NCI-H2029 treated with DMSO at 0.1 percent for 48 hours (cell line): ENCODE measurements at regions not wholly inside any gene's neighbourhood (a gene's known extent, or its start where the extent isn't known, plus 50 kb on each side); places are given as distances from the start of the nearest gene placed in this dataset.

Experiments
- DNase-seq: peaks from one replicate; lab custom pipeline; 2025; lab: John Stamatoyannopoulos, UW

DNA sequence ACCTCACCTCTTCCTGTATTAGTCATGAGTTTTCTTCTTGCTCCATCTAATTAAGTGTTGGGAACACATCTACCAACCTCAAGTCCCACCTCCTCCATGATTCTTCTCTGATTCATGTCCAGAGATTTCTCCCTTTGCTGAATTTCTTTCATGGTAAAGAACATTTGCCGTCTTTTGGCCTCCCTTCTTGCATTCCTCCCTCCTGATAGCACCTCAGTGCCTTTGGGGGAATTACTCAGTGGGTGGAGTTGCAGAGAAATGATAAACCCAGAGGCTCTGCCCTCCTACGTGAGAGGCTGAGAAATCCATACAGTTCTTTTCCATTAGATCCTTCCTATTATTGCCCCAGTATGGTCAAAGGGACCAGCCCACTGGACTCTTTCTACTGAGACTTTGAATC lies 651.9 kb downstream of the SLC4A3 start:
- no peak for DNase-seq

DNA sequence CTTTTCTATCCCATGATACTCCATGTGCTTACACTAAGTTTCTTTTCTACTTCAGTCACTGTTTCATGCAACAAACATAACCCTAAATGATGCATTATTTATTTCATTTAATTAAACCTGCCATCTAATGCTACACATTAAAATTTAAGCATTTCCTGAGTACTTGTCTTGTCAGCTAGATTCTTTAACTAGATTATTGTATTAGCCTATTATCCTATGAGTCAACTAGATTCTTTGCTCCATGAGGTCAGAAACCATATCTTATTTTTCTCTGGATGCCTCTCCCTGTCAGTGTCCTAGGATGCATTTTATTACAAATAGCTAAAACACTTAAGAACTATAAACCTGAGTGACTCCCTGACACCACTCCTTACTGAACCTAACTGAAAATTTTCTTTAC lies 652.4 kb downstream of the SLC4A3 start:
- no peak for DNase-seq

DNA sequence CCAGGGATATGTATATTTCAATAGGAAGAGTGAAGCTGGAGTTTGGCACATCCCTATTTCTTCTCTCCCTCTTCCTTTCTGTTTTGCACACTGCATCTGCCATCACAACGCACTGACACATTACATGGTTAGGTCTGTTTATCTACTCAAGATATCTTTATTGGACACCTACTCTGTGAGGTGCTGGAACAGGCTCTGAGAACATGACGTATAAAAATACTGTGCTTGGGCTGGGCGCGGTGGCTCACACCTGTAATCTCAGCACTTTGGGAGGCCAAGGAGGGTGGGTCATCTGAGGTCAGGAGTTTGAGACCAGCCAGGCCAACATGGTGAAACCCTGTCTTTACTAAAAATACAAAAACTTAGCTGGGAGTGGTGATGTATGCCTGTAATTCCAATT lies 653.3 kb downstream of the SLC4A3 start:
- no peak for DNase-seq

DNA sequence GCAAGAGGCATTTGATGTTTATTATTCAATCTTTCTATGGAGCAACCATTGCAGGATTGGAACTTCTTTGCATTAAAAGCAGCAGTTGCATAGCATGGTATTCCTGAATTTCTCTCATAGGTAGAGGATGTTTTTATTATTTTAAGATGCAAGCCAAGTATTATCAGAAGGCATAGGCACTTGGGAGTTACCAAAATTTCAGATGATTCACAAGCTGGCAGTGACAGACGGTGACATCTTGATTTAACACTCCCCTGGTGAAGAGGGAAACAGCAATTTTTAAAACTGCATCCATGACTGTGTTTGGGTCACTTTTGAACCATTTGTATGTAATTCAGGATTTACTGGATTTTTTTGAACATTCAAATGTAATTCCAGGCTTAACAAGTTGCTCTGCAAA lies 654.3 kb downstream of the SLC4A3 start:
- no peak for DNase-seq

DNA sequence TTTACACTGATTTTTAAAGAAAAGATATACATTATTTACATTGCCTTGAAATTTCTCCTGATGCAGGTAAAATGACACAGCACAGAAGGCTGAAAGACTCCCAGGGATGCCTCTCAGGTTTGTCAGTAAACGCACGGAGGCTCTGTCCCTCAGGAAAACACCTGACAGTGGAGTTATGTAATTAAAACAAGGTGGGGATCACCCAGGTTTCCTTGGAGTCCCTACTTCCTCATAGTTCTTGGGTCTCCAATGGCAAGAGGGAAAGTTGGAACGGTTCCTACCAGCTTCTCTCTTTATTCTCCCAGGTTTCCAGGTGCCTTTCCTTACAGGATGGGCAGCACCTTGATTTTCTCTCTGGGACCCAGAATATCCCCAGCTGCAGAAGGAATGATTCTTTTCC lies 654.8 kb downstream of the SLC4A3 start:
- no peak for DNase-seq

DNA sequence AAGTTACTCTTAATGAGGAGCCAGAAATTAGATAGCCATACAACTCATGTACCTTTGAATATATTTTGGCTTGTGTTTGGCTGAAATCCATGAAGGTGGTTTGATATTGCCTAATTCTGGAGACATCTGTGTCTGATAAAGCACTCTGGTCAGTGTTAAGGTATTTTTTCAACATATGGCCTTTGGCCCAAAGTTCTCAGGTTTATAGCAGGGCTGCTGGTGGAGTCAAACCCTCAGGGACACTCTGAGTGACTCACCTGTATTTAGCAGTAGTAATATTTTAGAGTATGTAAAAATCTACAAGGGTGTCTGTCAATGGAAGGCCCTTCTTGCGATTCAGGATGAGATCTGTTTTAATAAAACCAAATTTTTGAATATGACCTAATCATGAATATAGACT lies 666.5 kb downstream of the SLC4A3 start:
- DNase-seq: no peak

DNA sequence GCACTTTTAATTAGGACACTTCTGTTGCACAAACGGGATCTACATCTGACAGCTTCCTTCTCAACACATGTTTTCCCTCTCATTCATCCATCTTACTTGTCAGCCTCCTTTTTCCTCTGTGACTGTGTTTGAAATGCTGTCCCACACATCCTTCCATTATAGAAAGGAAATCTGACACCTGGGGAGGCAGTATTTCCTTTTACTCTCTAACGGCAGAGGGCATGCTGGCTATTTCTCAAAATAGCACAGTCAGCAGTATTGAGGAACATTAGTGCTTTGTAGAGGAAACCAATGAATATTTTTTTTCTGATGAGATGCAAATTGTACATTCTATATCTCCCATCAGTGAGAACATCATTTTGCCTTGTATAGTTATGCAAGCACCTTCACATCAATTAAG lies 668.7 kb downstream of the SLC4A3 start:
- DNase-seq: no peak

DNA sequence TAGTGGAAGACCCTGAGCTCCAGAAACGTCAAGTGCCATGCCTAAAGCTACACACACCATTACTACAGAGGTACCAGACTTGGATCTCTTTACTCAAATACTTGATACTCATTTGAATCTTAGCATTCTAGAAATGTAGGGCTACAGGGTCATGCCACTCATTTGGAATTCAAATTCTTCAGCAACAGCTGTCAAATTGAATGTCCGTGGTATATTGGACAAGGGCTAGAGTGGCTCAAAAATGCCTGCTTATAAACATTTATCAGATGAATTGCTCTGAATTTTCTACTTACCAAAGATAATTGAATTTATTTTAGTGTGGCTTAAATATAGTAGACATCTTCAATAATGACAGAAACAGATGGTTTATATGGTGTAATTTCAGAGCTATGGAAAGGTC lies 669.7 kb downstream of the SLC4A3 start:
- no peak for DNase-seq

DNA sequence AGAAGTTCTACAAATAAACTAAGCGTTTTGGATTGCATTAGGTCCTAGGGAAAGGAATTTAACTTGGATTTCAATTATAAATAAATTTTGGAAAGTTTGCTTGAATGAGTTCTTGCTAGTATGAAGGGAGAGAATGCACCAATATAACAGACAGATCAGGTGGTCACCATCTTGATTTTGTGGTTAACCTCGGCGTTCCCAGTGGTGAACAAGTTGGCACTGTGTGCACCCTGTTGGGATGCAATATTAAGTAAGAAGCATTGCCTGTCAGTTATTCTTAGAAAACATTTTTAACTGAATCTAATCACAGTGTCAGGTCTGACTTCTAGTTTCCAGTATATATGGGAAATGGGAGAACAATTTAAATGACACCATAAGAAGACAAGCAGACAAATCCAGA lies 673.4 kb downstream of the SLC4A3 start:
- no peak for DNase-seq

DNA sequence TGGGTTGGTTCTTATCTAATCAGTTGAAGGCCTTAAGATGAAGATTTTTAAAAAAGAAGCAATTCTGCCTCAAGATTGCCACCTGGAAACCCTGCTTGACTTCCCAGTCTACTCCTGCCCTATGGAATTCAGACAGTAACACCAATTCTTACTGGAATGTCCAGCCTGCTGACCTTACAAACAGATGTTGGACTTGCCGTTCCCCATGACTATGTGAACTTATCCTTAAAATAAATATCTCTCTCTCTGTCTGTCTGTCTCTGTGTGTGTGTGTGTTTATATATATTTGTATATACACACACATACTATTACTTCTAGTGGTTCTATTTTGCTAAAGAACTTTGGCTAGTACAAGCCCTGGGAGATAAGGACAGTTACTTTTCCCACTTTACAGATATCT lies 675.3 kb downstream of the SLC4A3 start:
- DNase-seq: no peak

DNA sequence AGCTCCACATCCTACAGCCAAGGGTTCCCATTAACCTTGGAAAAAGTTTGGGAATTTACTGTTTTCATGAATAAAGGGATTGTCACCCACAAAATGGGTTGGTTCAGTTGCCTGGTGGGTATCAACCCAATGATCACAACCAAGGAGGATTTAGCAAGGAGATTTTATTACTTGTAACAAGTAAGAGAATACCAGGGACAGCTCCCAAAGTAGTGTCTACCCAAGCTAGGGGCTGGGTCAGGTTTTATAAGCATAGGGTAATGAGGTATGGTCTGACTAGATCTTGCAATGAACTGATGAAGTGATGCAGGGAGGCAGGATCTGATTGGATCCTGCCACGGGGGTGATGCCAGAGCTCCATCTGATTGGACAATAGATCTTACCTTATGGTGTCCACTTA lies 681.8 kb downstream of the SLC4A3 start:
- DNase-seq: no peak

DNA sequence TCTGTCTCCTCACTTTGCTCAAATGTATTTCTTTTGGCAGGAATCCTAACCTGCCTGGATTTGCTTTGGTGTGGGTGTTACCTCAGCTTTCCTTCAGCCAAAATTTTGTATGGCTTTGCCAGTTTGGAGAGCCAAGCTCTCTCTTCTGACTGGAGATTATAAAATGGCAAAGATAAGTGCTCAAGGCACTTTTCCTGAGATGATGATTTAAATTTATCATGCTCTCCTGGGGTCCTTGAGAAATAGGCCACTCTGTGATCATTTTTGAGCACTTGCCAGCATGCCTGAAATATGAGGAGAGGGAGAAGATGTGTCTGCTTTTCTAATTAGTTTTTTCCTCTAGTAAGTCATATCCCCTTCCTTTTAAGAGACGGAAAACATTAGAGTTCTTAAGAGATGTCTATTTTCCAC lies 683.0 kb downstream of the SLC4A3 start:
- no peak for DNase-seq

DNA sequence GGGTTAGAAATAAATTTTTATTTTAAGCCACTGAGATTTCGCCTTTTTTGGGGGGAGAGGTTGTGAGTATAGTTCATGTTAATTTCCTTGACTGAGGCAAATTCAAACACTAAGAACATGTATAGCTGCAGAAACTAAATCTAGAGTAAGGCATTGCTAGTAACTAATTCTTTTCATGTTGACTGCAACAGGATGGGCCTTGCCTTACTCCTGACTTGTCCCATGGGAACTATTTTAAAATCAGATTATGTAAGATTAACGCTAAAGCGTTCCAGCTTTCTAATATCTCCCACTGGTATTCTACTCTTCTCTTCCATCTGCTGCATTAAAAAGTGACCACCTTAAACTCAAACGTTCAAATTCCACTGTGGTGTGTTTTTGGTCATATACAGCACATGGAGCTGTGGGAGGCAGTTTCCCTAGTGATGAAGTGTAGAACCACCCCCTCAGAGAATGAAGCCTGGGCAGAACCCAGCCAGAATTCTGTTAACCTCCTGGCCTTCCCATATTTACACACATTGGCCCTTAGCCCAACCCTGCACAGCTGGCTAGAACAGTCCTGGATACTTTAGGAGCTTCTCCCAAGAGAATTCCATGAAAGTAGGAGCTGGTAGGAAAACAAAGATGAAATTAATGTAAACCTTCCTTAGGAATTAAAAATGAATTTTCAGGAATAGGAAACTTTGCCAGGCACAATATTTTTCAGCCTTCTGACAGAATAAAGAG lies 687.8 kb downstream of the SLC4A3 start:
- DNase-seq: no peak

DNA sequence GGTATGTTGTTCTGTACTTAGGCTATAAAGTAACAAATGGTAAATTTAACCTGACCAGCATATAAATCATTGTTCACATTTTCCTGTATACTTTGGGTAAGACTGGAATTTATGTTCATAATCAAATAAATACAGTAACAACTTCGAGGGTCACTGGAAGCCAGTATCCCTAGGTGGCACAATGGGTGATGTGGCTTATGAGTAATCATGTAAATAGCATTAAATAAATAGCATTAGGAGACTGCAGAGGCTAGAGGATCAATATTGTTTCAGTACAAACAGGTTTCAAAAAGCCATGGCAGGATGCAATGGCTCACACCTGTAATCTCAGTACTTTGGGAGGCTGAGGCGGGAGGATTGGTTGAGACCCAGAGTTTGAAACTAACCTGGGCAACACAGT lies 690.6 kb downstream of the SLC4A3 start:
- no peak for DNase-seq

DNA sequence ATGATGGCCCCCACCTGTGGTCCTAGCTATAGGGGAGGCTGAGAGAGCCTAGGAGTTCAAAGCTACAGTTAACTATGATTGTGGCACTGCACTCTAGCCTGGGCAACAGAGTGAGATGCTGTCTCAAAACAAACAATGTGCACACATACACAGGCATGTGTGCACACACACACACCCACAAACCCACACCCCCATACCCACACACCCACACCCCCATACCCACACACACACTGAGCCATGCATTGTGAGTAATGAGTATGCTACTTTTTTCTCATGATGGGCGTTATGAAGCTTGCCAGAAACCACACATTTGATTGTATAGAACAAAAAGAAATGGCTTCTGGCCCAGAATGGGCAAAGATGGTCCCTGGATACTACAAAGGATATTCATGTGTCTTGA lies 691.1 kb downstream of the SLC4A3 start:
- DNase-seq: no peak

DNA sequence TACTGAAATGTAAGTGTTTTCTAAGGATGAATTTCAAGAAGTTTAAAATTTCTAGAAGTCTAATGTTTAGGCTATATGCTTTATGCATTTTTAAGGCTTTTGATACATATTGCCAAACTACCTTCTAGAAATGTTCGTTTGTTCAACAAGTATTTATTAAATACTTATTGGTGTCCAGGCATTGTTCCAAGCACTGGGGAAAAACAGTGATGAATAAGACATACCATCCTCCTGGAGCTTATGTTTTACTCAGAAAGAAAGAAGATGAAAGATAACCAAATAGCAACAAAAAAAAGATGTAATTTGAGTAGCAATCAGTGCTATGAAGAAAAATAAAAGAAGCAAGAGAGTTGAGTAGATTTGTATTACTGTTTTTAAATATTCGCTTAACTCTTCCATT lies 692.9 kb downstream of the SLC4A3 start:
- no peak for DNase-seq

DNA sequence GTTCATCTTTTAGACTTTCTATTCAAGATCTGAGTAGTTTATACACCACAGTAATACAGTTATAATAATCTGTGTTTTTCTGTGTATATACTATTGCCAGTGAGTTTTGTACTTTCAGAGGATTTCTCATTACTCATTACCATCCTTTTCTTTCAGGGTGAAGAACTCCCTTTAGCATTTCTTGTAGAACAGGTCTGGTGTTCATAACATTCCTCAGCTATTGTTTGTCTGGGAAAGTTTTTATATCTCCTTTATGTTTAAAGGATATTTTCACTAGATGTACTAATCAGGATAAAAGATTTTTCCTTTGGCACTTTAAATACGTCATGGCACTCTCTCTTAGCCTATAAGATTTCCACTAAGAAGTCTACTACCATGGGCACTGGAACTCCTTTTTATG lies 705.5 kb downstream of the SLC4A3 start:
- DNase-seq: no peak

DNA sequence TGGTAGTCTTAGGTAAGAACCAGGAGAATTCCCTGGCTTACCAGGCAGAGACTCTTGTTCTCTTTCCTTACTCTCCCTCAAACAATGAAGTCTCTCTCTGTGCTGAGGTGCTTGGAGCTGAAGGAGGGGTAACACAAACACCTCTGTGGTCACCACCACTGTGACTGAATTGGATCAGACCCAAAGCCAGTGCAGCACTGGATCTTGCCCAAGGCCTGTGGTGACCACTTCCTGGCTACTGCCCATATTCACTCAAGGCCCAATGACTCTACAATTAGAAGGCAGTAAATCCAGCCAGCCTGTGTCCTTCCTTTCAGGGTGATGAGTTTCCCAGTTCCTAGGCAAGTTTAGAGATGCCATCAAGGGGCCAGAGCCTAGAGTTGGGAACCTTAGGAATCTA lies 706.8 kb downstream of the SLC4A3 start:
- no peak for DNase-seq

DNA sequence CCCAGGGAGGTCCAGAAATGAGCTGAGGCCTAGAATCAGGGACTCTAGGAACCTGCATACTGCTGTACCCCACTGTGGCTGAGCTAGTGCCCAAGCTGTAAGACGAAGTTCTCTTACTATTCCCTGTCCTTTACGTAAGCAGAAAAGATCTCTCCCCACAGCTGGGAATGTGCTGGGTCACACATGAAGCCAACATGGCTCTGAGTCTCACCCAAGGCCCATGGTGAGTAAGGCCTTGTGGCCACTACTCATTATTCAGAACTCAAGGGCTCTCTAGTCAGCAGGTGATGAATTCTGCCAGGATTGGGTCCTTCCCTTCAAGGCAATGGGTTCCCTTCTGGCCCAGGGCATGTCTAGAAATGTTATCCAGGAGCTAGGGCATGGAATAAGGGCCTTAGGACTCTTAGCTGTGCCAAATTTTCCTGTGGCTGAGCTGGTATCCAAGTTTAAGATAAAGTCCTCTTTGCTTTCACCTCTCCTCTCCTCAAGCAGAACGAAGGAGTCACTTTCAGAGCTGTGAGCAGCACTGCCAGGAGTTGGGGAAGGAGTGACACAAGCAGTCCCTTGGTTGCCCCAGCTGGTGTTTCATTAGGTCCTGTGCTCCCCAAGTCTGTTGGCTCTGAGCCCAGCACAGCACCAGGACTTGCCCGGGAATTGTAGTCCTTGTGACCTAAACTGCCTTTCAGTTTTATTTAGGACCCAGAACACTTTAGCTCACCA lies 707.6 kb downstream of the SLC4A3 start:
- DNase-seq: no peak

DNA sequence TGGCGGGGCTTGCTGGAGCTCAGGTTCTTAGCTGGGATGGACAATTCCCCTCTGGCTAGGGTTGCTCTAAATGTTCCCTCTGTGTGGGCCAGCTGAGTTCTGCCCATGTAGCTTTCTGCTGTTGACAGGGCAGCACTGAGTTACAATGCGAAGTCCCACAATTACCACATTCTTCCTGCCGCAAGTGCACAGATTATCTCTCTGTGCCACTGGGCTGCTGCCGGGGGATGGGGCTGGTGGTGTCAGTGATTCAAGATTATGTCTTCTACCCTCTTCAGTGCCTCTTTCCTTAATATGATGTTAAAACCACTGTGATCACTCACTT lies 708.1 kb downstream of the SLC4A3 start:
- DNase-seq: no peak

DNA sequence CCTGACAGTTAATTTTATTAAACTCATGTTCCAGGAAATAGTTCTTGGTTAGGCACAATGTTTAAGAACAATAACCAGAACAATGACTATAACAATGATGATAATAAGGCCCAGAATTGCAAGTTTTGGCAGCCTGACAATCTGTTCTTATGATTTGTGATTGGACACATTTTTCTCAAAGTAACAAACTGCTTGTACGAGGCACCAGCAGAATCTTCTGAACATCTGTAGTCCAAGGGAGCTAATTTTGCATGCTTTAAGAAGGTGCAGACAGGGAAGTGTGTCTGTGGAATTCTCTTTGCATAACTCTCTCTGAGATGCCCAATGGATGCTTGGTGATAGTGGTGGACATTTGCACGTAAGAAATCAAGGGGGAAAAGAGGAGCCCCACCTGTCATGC lies 709.3 kb downstream of the SLC4A3 start:
- DNase-seq: no peak

DNA sequence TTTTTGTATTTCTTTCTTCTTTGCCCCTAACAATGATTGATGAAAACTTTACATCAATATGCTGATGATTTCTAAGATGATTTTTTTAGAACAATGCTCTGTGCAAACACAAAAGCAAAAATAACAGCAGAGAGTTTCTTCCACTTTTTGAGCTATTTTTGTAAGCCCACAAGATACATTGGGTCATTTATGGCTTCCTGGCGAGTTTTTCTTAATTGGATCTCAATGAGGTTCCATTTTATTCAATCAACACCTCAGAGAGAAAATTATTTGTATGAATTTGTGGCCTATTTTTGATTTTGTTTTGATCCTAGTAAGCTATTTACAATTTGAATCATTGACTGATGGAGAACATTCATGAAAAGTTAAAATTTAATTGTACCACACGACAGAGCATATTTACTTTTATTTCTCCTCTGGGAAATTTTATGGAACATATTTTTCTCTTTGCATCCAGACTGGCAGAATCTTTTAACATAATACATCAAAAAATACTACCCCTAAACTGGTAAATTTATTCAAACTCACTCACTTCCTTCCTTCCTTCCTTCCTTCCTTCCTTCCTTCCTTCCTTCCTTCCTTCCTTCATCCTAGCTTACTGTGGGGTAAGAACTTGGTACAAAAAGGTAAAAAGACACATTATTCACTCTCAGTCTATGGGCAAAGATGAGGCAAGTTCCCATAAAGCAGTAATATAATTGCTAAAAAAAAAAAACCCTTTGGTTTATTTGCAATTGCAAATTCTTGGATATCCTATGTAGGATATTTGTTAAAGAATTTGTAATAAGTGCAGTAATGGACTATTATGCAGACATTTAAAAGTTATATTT lies 710.4 kb downstream of the SLC4A3 start:
- DNase-seq: no peak

DNA sequence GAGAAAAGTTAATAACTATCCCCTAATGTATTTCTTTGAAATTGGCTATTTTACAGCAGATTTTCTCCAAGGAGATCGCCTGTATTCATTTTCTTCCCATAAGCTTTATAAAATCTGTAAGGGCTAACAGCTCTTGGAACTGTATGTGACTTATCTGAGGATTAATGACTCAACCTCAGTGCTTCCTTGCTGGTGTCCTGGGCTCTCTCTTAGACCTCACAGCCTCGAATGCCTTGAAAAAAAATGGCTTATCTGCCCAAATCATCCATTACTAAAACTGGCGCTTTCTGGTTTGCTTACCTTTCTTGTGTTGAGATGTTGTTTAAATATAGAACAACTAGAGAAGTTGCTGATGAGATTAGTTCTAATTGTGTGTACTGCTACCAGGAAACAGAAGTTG lies 713.6 kb downstream of the SLC4A3 start:
- no peak for DNase-seq
